Upper lobe of left lung (tissue), 4 donors: ENCODE measurements at regions not wholly inside any gene's neighbourhood (a gene's known extent, or its start where the extent isn't known, plus 50 kb on each side); places are given as distances from the start of the nearest gene placed in this dataset.

ENCODE experiments used
- POLR2A ChIP-seq, 4 donors: fragments of 450-650 bp; IDR thresholded peaks; one replicate each; pipeline ENCODE4 v1.5.1; 2016 to 2017; ENCODE audit warnings: antibody characterized with exemption in 4 of 4, mild to moderate bottlenecking in 2 of 4
- TF ChIP-seq, protein P1 (sequence below), 6 experiments: fragments of 450-650 bp in 4 of 6; fragments of 200-600 bp in 2 of 6; sonication (generic) in 2 of 6; IDR thresholded peaks; one replicate each; pipeline ENCODE4 v1.5.1; 2016 to 2019; ENCODE audit warnings: antibody characterized with exemption in 6 of 6

DNA sequence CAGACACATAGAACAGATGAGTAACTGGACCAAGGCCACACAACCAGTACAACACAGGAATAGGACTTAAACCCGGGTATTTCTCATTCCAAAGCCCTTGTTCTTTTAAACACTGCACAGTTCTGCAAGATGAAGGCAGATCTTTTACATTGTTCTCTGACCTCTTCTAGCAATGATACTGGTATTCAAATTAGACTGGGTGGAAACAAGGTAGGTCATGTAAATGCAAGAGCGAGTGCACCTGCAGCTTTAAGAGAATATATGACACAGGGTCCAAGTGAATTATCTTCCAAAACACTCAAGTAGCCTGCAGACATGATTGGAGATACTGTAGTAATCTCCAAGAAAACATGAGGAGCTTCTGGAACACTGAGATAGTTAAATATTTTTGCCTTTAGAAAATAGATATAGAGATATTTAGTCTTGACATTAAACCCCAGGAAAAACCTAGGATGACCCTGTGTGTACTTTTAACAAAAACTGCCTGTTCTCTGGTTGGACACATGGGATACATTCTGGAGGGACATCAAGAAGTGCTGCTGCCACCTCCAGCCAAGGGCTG is 130.6 kb upstream of the EPB41L4A start:
- TF ChIP-seq, protein P1, sequence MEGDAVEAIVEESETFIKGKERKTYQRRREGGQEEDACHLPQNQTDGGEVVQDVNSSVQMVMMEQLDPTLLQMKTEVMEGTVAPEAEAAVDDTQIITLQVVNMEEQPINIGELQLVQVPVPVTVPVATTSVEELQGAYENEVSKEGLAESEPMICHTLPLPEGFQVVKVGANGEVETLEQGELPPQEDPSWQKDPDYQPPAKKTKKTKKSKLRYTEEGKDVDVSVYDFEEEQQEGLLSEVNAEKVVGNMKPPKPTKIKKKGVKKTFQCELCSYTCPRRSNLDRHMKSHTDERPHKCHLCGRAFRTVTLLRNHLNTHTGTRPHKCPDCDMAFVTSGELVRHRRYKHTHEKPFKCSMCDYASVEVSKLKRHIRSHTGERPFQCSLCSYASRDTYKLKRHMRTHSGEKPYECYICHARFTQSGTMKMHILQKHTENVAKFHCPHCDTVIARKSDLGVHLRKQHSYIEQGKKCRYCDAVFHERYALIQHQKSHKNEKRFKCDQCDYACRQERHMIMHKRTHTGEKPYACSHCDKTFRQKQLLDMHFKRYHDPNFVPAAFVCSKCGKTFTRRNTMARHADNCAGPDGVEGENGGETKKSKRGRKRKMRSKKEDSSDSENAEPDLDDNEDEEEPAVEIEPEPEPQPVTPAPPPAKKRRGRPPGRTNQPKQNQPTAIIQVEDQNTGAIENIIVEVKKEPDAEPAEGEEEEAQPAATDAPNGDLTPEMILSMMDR (IDR thresholded peaks at IDR 0.05) = no peak
- no peak for TF ChIP-seq POLR2A (IDR thresholded peaks at IDR 0.05)
